Choroid plexus epithelial cell (primary cell): ENCODE measurements at regions not wholly inside any gene's neighbourhood (a gene's known extent, or its start where the extent isn't known, plus 50 kb on each side); places are given as distances from the start of the nearest gene placed in this dataset.
A peak's percentile ranks its signal among the peaks of the same experiment; 100 is the strongest.

Source experiments
- DNase-seq: peaks from one replicate; pipeline ENCODE4 v3.0.0-alpha.2; 2010; ENCODE audit warnings: low read depth
- H3K4me3 ChIP-seq: 2 replicates; pipeline ENCODE4 v1.5.1; 2011; ENCODE audit warnings: low read depth, mild to moderate bottlenecking, control low read depth, low read length, moderate library complexity
- TF ChIP-seq, protein P1 (sequence below): conservative IDR thresholded peaks from 2 replicates; pipeline ENCODE4 v1.5.1; 2011; ENCODE audit warnings: low read depth, mild to moderate bottlenecking, control low read depth, inconsistent platforms, low read length, moderate library complexity

DNA sequence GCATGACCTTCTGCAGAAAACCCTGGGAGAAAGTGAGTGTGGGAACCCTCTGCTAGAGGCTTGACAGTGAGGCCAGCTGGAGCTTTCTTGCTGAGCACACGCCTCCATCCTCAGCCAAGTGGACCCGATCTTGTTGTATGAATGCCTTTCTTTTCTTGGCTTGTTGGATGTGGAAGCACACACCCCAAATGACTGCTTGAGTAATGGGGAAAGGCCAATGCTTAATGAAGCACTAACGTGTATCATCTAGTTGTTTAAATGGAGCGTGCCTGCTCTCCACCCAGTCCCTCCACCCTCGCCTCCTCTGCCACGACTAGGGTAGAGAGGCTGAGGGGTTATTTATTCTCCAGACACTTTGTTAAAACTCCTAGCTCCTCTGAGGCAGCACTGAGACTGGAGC lies 54.3 kb upstream of the IKBKE start:
- TF ChIP-seq, protein P1, sequence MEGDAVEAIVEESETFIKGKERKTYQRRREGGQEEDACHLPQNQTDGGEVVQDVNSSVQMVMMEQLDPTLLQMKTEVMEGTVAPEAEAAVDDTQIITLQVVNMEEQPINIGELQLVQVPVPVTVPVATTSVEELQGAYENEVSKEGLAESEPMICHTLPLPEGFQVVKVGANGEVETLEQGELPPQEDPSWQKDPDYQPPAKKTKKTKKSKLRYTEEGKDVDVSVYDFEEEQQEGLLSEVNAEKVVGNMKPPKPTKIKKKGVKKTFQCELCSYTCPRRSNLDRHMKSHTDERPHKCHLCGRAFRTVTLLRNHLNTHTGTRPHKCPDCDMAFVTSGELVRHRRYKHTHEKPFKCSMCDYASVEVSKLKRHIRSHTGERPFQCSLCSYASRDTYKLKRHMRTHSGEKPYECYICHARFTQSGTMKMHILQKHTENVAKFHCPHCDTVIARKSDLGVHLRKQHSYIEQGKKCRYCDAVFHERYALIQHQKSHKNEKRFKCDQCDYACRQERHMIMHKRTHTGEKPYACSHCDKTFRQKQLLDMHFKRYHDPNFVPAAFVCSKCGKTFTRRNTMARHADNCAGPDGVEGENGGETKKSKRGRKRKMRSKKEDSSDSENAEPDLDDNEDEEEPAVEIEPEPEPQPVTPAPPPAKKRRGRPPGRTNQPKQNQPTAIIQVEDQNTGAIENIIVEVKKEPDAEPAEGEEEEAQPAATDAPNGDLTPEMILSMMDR = no peak
- no peak for DNase-seq
- no peak overlapping the region for H3K4me3 ChIP-seq

DNA sequence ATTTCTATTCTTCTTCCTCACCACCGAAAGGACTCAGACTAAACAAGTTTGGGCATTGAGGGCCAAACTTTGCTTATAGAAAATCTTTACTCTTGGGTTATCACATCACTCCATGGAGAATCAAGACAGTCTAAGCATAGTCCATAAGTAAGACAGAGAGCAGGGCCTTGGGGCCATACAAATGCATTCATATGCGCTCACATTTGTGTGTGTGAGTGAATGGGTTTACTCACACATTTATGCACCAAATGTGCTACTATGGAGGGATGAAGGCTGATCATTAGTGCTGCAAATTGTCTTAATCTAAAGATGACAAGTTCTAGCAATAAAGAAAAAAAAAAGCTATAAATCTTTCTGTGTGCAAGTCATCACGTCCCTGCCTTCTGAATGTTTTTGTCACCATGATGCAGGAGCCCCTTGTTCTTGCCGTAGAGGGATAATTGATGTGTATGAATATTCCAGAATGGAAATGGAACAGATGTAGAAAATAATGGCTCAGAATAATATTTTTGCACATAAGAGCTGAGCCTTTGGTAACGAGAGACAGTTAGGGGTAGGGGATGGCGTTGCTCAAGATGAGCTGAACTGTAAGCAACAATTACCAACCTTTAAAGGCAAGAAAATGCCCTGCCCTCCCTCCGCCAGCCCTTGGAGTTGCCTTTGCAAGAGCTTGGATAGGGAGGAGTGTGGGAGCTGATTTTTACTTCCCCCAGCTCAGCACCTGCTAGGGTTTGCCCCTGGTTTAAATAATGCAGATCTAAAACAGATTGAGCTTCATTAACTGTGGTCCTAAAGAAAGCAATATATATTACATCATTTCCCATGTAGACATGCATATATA lies 52.3 kb upstream of the IKBKE start:
- TF ChIP-seq, protein P1 = no peak
- H3K4me3 ChIP-seq = no peak overlapping the region
- DNase-seq = no peak

DNA sequence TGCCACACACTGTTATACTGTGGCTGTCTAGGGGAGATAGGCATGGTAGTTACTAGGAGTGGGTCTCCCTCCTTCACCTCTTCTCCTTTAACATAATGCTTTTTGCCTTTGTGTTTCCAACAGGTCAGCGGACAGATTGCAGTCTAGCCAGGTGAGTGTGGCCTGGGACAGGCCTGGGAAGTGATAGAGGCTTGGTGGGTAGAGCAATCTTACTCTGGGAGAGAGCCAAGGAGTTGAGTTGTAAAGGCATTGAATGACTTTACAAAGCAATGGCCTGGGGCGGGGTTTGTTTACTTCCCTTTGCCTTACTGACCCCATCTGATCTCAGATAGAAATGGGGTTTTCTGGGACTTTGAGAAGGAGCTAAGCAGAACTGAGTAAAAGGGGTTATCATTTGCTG lies 51.0 kb upstream of the IKBKE start:
- TF ChIP-seq, protein P1 = no peak
- no peak for DNase-seq
- H3K4me3 ChIP-seq = no peak overlapping the region

DNA sequence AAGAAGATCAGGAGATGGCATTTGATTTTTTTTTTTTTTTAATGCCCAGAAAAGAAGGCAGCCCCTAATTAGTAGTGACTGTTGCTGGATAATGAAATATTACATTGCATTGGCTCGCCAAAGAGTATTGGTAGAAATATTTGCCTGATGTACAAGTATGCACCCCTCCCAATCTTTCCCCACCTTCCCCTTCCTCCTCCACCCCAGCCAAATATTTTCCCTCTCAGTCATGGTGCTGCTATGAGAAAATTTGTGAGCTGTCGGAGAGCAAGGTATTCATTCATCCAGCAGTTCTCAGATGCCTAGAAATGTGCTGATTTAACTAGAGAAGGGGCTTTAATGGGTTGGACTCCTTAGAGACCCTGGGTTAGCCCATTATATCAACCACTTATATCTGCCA lies 50.5 kb upstream of the IKBKE start:
- DNase-seq = peak; percentile 14
- H3K4me3 ChIP-seq = no peak overlapping the region
- TF ChIP-seq, protein P1 = no peak

DNA sequence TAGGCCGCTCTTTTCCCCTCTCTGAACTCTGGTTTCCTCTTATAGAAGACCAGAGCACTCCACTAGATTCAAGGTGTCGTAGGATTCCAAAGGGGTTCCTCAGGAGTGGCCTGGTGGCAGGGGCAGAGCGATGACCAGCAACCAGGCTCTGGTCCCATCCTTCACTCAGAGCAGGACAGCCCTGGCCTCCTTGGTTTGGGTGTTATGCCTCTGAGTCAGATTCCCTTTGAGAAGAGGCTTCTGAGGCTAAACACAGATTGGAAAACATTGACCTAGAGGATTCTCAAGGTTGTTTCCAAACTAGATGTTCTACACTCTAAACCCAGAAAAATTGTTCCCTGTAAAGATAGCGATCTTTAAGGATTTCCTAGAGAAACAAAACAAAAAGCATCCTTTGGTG lies 49.8 kb upstream of the IKBKE start:
- TF ChIP-seq, protein P1 = no peak
- no peak overlapping the region for H3K4me3 ChIP-seq
- no peak for DNase-seq
